Dermis blood vessel endothelial cell (primary cell): ENCODE measurements at regions not wholly inside any gene's neighbourhood (a gene's known extent, or its start where the extent isn't known, plus 50 kb on each side); places are given as distances from the start of the nearest gene placed in this dataset.

ENCODE experiments used
- DNase-seq: peaks from one replicate; pipeline ENCODE4 v3.0.0; 2010

- no peak for DNase-seq
These were observed 242.0 kb upstream of the RBFOX1 start for GRCh38 chr16:7090628-7091115.

GRCh38 chr16:7089751-7090150 is 242.9 kb upstream of the RBFOX1 start:
- DNase-seq: no peak

DNA sequence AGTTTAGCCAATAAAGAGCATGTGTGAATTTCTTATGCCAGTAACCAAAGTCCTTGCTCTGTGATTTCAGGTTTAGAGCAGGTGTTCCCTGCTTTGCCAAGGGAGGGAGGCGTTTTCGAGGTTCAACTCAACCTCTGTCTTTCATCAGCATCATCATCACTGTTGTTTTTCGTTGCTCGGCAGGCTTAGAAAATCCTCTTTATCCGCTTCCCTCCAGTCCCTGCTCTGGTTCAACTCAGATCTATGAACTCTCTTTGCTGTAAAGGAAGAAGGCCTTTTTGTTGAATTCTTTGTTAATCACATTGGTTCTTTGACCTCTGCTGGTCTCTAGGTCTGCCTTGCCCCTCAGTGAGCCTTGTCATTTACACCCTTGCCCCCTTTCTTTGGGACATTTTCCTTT is 243.9 kb upstream of the RBFOX1 start:
- no peak for DNase-seq

DNA sequence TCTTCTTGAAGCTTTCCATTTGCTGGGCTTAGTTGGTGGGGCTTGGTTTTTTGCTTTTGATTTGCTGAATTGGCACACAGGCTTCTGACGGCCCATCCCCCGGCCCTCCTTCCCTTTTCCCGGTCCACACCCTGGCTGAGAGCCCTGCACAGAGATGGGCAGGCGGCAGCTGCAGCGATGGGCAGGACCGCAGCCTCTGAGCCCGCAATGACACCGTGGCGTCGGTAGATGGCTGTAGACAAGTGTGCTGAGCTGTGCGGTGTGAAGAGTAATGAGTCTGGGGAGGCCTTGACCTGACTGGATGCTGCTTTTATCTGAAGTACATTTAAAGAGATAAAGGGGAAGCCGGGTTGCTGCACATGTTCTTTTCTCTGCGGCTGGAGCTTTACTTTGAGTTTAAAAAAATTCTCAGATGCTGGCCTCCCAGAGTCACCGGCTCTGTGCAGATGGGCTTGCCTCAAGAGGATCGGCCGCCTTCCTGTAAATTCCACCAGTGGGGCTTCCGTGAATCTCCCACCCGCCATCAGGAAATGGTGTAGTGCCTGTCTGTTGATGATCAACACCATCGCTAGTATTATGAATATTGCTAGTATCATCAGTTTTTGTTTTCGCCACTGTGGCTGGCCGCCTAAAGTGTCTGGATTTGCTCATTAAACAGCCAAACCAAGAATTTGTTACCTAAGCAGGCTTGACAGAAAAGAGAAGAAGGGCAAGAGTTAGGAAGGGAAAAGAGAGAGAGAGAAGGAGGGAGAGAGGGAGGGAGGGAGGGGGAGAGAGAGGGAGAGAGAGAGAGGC is 245.6 kb upstream of the RBFOX1 start:
- no peak for DNase-seq

DNA sequence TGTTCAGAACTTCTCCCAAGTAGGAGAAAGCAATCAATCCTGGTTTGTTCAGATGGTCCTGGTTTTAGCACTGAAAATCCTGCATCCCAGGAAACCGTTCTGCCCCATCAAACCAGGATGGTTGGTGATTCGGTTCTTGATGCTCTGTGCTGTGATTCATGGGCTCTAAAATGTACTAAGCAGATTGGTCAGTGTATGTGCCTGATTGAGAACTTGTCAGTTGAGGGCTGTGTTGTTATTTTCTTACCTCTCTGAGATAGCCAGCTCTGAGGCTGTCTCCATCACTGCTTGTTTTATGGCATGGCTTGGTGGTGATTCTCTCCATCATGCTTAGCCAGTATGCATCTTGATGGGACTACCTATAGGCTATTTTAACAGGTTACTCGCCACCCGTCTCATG is 246.9 kb upstream of the RBFOX1 start:
- no peak for DNase-seq

- no peak for DNase-seq
These were observed 249.5 kb upstream of the RBFOX1 start for GRCh38 chr16:7083096-7083495.

DNA sequence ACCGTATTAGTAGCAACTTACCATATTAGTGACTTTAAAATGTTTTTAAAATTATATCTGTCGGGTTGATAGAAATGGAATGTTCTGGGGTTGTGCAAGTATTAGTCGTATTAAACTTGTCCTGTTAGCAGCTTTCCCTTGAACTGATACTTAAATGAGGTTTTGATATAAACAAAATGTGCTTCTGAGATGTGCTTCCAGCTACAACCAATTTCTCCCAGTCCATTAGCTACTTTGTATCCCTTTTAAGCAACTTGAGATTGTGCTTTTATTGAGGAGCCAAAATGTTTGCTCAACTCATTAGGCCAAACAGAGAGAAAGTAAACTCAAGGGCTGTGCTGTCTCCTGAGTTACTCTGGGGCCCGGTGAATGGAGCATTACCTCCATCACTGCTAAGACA is 255.0 kb upstream of the RBFOX1 start:
- no peak for DNase-seq

DNA sequence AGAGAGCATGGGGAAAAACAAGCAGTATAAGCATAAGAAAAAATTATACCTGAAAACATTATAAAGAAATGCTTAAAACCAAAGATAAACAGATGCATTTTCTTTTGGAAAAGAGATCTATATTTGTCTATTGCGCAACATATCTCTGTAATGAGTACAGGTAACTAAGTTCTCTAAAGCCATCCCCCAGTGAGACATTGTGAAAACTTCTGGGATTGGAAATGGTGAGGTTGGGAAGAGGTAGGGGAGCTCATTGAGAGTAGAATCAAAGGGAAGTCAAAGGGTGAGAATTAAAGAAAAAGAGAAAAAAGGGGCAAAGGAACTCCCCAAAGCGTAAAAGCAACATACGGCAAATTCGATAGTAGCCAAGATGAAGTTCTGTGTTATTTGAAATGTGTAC is 257.9 kb upstream of the RBFOX1 start:
- DNase-seq: no peak

GRCh38 chr16:7057458-7057857 is 275.2 kb upstream of the RBFOX1 start:
- no peak for DNase-seq

- no peak for DNase-seq
These were observed 277.2 kb upstream of the RBFOX1 start for GRCh38 chr16:7055443-7055842.

- DNase-seq: no peak
These were observed 280.9 kb upstream of the RBFOX1 start for GRCh38 chr16:7051591-7052349.

DNA sequence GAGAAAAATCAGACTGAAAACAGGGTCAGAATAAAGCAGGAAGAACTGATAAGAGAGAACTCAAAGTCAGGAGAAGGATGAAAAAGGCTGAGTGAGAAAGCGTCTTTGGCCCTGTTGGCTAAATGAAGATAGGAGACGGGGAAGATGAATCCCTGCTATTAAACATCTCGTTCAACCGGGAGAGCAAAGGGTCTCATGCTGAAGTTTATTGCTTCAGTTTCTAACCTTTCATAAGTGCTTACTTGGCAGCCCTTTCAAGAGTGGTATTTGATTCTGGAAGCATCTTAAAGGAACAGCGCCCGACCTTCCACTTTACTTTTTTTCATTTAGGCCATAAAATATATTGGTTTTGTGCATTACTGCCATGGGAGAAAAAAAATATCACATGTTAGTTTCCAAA is 288.3 kb upstream of the RBFOX1 start:
- DNase-seq: no peak

DNA sequence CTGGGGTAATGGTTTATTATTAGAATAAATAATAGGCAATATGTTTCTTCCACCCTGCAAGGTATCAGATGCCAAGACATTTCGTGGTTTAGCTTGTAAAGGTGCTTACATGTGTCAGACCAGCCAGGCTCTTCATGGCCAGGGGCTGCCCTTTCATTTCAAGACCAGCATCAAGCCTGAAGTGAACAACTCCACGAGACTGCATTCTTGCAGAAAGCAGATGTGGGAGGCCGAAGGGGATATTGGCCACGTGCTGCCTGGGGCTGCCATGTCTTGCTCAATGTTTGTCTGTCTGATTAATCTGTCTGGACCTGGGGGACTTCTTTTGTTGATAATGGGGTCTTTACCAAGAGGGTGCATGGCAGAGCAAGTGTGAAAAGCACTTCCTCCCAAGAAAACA is 294.2 kb upstream of the RBFOX1 start:
- no peak for DNase-seq

- no peak for DNase-seq
These were observed 295.1 kb upstream of the RBFOX1 start for GRCh38 chr16:7037495-7037894.

GRCh38 chr16:7031031-7031430 is 301.6 kb upstream of the RBFOX1 start:
- no peak for DNase-seq

DNA sequence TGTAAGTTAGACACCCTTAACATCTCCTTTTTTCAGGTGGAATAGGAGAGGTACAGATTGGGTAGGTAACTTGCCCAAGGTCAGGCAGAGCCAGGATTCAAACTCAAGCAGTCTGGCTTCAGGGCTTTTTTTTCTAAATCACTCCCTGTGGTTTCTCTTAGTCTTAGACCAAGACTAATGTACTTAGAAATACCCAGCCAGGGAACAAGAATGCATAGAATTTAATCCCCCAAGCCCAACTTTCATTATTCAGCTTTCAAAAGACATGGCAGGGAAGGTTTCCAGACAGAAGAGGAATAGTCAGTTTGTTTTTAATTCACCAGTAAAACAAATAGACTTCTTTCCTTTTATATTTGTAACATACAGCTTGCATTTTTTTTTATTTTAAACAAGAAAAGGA is 305.2 kb upstream of the RBFOX1 start:
- DNase-seq: no peak

DNA sequence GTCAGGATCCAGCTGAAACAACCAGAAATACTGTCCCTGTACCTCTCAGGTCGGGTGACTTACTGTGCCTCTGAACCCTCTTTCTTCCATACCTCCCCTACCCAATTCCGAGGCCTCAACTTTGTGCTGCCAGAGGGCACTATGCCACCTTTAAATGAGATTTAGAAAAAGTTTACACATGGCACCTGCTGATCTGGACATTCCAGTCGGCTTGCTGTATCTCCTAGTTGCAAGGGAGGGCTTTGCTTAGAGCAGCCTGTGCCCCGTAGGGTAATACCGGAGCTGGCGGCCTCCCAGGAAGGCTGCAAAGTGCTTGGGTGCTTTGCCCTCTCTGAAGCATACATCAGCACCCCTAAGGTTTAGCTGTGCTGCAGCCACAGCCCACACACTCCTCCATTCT is 306.0 kb upstream of the RBFOX1 start:
- DNase-seq: no peak

- peak; percentile 11 for DNase-seq
These were observed 306.9 kb upstream of the RBFOX1 start for GRCh38 chr16:7025616-7026190.

- DNase-seq: no peak
These were observed 310.9 kb upstream of the RBFOX1 start for GRCh38 chr16:7021653-7022275.

DNA sequence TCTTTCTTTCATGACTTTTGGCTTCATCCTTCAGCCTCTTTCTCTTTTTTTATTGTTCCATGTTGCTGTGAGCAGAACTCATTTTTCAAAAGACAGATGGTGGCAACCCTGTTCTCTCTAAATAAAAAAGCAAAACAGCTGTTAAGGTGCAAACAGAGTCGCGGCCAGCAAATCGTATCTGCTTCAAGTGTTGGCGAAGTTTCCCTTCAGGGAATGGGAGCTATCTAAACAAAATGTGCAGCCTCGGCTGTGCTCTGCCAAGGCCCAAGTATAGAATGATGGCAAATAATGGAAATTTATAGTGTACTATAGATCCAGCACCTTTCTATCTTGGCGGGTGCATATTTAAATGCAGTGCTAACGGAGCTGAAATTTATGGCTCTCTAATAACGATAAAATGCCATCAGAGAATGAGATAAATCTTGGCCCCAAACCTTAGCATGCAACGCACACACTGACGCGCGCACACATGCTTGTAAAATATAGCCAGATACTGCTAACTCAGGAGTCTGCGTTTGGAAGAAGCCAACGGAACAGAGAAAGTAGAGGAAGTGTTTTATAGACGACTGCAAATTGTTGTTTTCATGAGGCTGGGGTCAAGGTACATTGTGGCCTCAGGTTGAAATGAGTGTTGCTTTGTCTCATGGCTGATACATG is 315.5 kb upstream of the RBFOX1 start:
- DNase-seq: no peak

DNA sequence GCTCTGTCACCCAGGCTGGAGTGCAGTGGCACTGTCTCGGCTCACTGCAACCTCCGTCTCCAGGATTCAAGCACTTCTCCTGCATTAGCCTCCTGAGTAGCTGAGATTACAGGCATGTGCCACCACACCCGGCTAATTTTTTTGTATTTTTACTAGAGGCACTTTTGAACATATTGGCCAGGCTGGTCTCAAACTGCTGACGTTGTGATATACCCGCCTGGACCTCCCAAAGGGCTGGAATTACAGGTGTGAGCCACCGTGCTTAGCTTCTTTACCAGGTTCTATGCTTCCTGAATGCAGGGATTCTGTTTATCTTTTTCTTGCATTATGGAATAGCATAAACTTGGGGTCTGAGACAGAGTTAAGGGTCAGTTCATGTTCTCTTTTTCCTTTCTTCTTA is 317.9 kb upstream of the RBFOX1 start:
- DNase-seq: no peak

DNA sequence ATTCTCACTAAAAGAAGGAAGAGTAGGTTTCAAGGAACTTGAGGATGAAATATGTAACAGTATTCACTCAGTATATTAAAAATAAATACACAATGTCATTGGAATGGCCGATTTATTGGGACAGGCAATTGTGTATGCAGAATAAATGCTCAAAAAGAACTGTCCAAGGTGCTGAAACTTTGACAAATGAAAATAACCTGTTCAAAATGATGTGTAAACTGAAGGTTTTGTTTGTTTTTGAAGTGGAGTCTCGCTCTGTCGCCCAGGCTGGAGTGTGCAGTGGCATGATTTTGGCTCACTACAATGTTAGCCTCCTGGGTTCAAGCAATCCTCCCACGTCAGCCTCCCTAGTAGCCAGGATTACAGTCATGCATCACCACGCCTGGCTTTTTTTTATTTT is 318.7 kb upstream of the RBFOX1 start:
- DNase-seq: peak; percentile 13

DNA sequence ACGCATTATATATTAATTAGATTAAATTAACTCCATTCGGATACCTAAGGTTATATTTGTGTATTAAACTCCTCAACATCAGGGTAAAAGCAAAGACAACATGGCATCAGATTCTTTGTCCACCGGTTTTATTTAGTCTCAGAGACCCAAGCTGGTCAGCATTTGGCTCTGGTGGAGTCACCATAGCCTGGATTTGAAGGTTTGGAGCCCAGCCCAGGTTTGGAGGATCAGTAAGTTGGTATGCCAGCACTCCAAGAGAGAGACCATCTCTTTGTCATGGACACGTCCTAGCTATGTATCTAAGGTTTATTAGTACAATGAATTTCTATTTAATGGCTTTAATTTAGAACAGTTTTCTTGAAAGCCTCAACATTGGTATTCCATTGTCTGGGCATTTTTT is 328.4 kb upstream of the RBFOX1 start:
- DNase-seq: no peak
